ENCODE measurements at regions not wholly inside any gene's neighbourhood (a gene's known extent, or its start where the extent isn't known, plus 50 kb on each side); places are given as distances from the start of the nearest gene placed in this dataset.

DNA sequence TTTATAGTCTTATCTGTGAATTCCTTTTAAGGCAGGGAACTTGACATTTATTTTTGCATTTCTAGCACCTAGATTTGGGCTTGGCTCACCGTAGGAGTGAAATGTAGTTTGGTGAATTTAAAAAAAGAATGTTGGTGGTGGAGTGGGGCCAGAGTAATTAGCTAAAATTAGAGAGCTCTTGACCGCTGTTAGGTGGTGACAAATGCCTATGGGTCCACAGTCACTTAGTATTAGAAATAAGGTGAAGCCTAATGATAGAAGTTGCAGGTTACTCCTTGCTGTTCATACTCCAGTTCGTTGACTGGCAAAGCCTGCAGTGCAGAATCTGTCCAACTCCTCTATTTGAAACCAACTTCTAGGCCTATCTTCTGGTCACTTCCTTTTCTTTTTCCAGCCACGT lies 318.8 kb upstream of the NRIP1 start:
- Histone ChIP-seq H3K4me2 (ENCODE audit: low read depth, low read length) (no peak overlapping the region), H3K14ac (replicated peaks; ENCODE audit: low read depth, low read length) (no peak overlapping the region), H3K36me3 (ENCODE audit: control insufficient read depth, insufficient read depth, low read length) (no peaks in the 10 kb centered on the region), H2BK20ac (ENCODE audit: low read depth, low read length) (no peak overlapping the region), H3K9ac (ENCODE audit: low read depth, low read length) (no peak overlapping the region), H3K9me3 (ENCODE audit: control insufficient read depth, insufficient read depth, low read length) (peaks cover 2% of the 10 kb centered on the region; the same call in 1 of the 2 replicates), H2BK15ac (ENCODE audit: low read depth, low read length) (no peak overlapping the region), H3K9me1 (ENCODE audit: insufficient read depth, low read length) (no peaks in the 10 kb centered on the region), H3K4ac (ENCODE audit: low read depth, low read length) (no peak overlapping the region), H3K27me3 (ENCODE audit: control insufficient read depth, insufficient read depth, low read length) (no peaks in the 10 kb centered on the region), H3K4me1 (ENCODE audit: control insufficient read depth, insufficient read depth, low read length) (no peaks in the 10 kb centered on the region), H2AK5ac (ENCODE audit: low read depth, low read length) (no peak overlapping the region), H3K4me3 (ENCODE audit: insufficient read depth, low read depth, low read length) (no peak overlapping the region), H2AK9ac (replicated peaks; ENCODE audit: low read depth, low read length, poor library complexity) (no peak overlapping the region), H3K27ac (ENCODE audit: insufficient read depth, low read length) (no peak overlapping the region), H3K18ac (ENCODE audit: low read depth, low read length) (no peak overlapping the region), H2BK120ac (ENCODE audit: low read depth, low read length) (no peak overlapping the region), H3K79me1 (ENCODE audit: low read depth in 1 of 2, low read length in 2 of 2) (no peaks in the 10 kb centered on the region), H3K23ac (ENCODE audit: low read depth, low read length) (no peak overlapping the region), H2BK5ac (ENCODE audit: low read depth, low read length, poor library complexity, severe bottlenecking) (no peak overlapping the region), H4K5ac (ENCODE audit: low read depth, low read length) (no peak overlapping the region), H4K91ac (ENCODE audit: insufficient read depth, low read depth, low read length) (no peak overlapping the region), H4K20me1 (ENCODE audit: insufficient read depth, low read length) (no peaks in the 10 kb centered on the region), H3K56ac (ENCODE audit: extremely low read depth, insufficient read depth, low read length) (no peak overlapping the region), H4K8ac (ENCODE audit: low read depth in 2 of 2, low read length in 2 of 2) (no peak overlapping the region), H2AFZ (replicated peaks; ENCODE audit: low read length, poor library complexity) (no peak overlapping the region)
- no peak for ATAC-seq (ENCODE audit: low read depth)
- DNase-seq = no peak
- TF ChIP-seq MAZ (IDR thresholded peaks at IDR 0.05; ENCODE audit: borderline replicate concordance, low read depth, low read length) (no peak), MAFK (IDR thresholded peaks at IDR 0.05; ENCODE audit: low read depth, low read length) (no peak), RCOR1 (IDR thresholded peaks at IDR 0.05; ENCODE audit: insufficient replicate concordance, low read length) (no peak), RFX5 (IDR thresholded peaks at IDR 0.05; ENCODE audit: low read depth, low read length) (no peak), CEBPB (IDR thresholded peaks at IDR 0.05; ENCODE audit: low read depth, low read length) (no peak)
- TF ChIP-seq, protein P1, sequence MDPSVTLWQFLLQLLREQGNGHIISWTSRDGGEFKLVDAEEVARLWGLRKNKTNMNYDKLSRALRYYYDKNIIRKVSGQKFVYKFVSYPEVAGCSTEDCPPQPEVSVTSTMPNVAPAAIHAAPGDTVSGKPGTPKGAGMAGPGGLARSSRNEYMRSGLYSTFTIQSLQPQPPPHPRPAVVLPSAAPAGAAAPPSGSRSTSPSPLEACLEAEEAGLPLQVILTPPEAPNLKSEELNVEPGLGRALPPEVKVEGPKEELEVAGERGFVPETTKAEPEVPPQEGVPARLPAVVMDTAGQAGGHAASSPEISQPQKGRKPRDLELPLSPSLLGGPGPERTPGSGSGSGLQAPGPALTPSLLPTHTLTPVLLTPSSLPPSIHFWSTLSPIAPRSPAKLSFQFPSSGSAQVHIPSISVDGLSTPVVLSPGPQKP (IDR thresholded peaks at IDR 0.05; ENCODE audit: borderline replicate concordance, low read depth, low read length) = no peak
- TF ChIP-seq, protein P2, sequence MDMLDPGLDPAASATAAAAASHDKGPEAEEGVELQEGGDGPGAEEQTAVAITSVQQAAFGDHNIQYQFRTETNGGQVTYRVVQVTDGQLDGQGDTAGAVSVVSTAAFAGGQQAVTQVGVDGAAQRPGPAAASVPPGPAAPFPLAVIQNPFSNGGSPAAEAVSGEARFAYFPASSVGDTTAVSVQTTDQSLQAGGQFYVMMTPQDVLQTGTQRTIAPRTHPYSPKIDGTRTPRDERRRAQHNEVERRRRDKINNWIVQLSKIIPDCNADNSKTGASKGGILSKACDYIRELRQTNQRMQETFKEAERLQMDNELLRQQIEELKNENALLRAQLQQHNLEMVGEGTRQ (IDR thresholded peaks at IDR 0.05; ENCODE audit: low read depth, low read length) = no peak
- TF ChIP-seq, protein P3, sequence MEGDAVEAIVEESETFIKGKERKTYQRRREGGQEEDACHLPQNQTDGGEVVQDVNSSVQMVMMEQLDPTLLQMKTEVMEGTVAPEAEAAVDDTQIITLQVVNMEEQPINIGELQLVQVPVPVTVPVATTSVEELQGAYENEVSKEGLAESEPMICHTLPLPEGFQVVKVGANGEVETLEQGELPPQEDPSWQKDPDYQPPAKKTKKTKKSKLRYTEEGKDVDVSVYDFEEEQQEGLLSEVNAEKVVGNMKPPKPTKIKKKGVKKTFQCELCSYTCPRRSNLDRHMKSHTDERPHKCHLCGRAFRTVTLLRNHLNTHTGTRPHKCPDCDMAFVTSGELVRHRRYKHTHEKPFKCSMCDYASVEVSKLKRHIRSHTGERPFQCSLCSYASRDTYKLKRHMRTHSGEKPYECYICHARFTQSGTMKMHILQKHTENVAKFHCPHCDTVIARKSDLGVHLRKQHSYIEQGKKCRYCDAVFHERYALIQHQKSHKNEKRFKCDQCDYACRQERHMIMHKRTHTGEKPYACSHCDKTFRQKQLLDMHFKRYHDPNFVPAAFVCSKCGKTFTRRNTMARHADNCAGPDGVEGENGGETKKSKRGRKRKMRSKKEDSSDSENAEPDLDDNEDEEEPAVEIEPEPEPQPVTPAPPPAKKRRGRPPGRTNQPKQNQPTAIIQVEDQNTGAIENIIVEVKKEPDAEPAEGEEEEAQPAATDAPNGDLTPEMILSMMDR (conservative IDR thresholded peaks at IDR 0.05; ENCODE audit: low read depth, low read length) = no peak
- CTCF ChIA-PET = no interaction called here
- WGBS, 2 experiments (ENCODE audit: extremely low coverage in 2 of 2, insufficient read length in 1 of 2) = 23% methylated on average over 3 of the region's 4 CpGs; no CpG with 5 or more reads in 1 of the 2 experiments
- POLR2A ChIA-PET (ENCODE audit: unreplicated experiment) = no interaction called here
- intact Hi-C loops (cut with micrococcal nuclease) = no loop called here
- dilution Hi-C loops (cut with HindIII; ENCODE audit: low sequenced_read_pairs, unreplicated experiment) = no loop called here
- no TSS peak for BruUV-seq (replicated peaks)
- in situ Hi-C loops (cut with MboI; ENCODE audit: low sequenced_read_pairs) = no loop called here

All from IMR-90 (cell line).